ENCODE measurements at regions not wholly inside any gene's neighbourhood (a gene's known extent, or its start where the extent isn't known, plus 50 kb on each side); places are given as distances from the start of the nearest gene placed in this dataset.

- H2AFZ ChIP-seq (ENCODE audit: low read length) = no peak overlapping the region
- H3K27ac Mint-ChIP-seq = peak overlapping the region in 1 of 3 experiments; percentile 20; a peak in 1 of 7 replicates
- no peak for DNase-seq
- no peak overlapping the region for H3K23ac ChIP-seq (ENCODE audit: insufficient read length, low read depth, low read length)
- no peaks in the 10 kb centered on the region for H3K9me3 ChIP-seq (ENCODE audit: control insufficient read depth, low read depth, low read length)
- peaks cover 7 to 9% of the 10 kb centered on the region in 2 experiments; a peak in 2 of 4 replicates for H3K4me1 Mint-ChIP-seq
- no peak overlapping the region for H2BK120ac ChIP-seq (ENCODE audit: low read depth, low read length, poor library complexity, severe bottlenecking)
- H2BK12ac ChIP-seq (ENCODE audit: insufficient read length, low read depth, low read length) = no peak overlapping the region
- no peaks in the 10 kb centered on the region for H3K79me1 ChIP-seq (ENCODE audit: insufficient read depth, low read depth, low read length, poor library complexity, severe bottlenecking)
- H3K14ac ChIP-seq (ENCODE audit: insufficient read depth, low read length) = no peak overlapping the region
- no peak overlapping the region for H2BK5ac ChIP-seq (ENCODE audit: insufficient read length, low read length)
- no peak overlapping the region for H4K8ac ChIP-seq (replicated peaks; ENCODE audit: insufficient read length, low read depth, low read length)
- no peak overlapping the region for H3K18ac ChIP-seq (ENCODE audit: insufficient read length, low read depth, low read length)
- no peak for TF ChIP-seq CTCF (conservative IDR thresholded peaks at IDR 0.05)
- H3K56ac ChIP-seq (ENCODE audit: insufficient read length, low read depth, low read length) = no peak overlapping the region
- H3K27me3 ChIP-seq (ENCODE audit: insufficient read depth, low read length) = no peaks in the 10 kb centered on the region
- H2AK5ac ChIP-seq (ENCODE audit: insufficient read length, low read length) = no peak overlapping the region
- H3K4ac ChIP-seq (ENCODE audit: low read depth, low read length) = no peak overlapping the region
- no peaks in the 10 kb centered on the region for H4K20me1 ChIP-seq (ENCODE audit: control insufficient read depth, insufficient read depth, insufficient read length)
- H3K79me2 ChIP-seq (ENCODE audit: insufficient read depth, low read length) = no peaks in the 10 kb centered on the region
- no peaks in the 10 kb centered on the region for H3K27me3 Mint-ChIP-seq (ENCODE audit: low read depth)
- WGBS (ENCODE audit: extremely low coverage, insufficient read length, low lambda C conversion rate) = no CpG with 5 or more reads among the region's 2 CpGs
- no peak overlapping the region for H2BK15ac ChIP-seq (ENCODE audit: low read depth, low read length)
- H3K9me3 Mint-ChIP-seq = peaks cover 6 to 7% of the 10 kb centered on the region in 2 experiments; a peak in 4 of 5 replicates
- H3T11ph ChIP-seq (ENCODE audit: low read length) = no peak overlapping the region
- H2BK20ac ChIP-seq (ENCODE audit: low read depth, low read length, poor library complexity, severe bottlenecking) = no peak overlapping the region
- no peak overlapping the region for H4K91ac ChIP-seq (ENCODE audit: insufficient read length, low read depth, low read length)
- no peak overlapping the region for H3K9ac ChIP-seq (ENCODE audit: extremely low read depth, insufficient read length, low read length)
- H3K27ac ChIP-seq (ENCODE audit: insufficient read length, low read depth, low read length) = no peak overlapping the region
- H4K5ac ChIP-seq (ENCODE audit: insufficient read length, low read depth, low read length) = no peak overlapping the region
- H3K4me1 ChIP-seq (ENCODE audit: insufficient read depth, low read length) = no peaks in the 10 kb centered on the region
- H3K36me3 Mint-ChIP-seq (ENCODE audit: insufficient read depth in 1 of 3, low read depth in 3 of 3) = no peaks in the 10 kb centered on the region; a peak in 3 of 7 replicates
- no peak overlapping the region for H3K4me3 Mint-ChIP-seq
- no peak overlapping the region for H3K4me2 ChIP-seq (ENCODE audit: insufficient read depth, insufficient read length, low read length)
- no peaks in the 10 kb centered on the region for H3K23me2 ChIP-seq (ENCODE audit: insufficient read length, low read depth, low read length, poor library complexity, severe bottlenecking)
Measured at GRCh38 chr17:11074451-11074850, 166.6 kb upstream of the SHISA6 start.
